GM19238 (cell line): ENCODE measurements at regions not wholly inside any gene's neighbourhood (a gene's known extent, or its start where the extent isn't known, plus 50 kb on each side); places are given as distances from the start of the nearest gene placed in this dataset.

Experiments
- DNase-seq: peaks from one replicate; pipeline ENCODE4 v3.0.0; 2011; ENCODE audit warnings: low spot score; ENCODE audit not compliant: insufficient read length

GRCh38 chr4:45647823-45648222, 476.0 kb downstream of the GABRG1 start:
- DNase-seq, result no peak

DNA sequence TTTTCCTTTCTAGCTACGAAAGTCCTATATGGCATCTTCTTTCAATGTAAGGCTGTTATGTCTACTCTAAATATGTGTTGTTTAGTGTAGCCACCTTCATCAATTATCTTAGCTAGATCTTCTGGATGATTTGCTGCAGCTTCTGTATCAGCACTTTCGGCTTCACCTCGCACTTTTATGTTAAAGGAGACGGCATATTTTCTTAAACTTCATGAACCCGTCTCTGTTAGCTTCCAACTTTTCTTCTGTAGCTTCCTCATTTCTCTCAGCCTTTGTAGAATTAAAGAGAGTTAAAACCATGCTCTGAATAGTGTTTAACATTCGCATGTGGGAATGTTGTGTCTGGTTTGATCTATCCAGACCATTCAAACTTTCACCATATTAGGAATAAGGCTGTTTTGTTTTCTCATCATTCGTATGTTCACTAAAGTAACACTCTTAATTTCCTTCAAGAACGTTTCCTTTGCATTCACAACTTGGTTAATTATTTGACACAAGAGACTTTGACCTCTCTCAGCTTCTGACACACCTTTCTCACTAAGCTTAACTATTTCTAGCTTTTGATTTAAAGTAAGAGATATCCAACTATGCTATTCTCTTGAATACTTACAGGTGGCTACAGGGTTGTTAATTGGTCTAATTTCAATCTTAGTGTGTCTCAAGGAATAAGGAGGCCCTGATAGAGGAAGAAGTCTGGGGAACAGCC, 476.8 kb downstream of the GABRG1 start:
- DNase-seq, result no peak

- no peak for DNase-seq
These were observed 483.6 kb downstream of the GABRG1 start for GRCh38 chr4:45640281-45640680.

DNA sequence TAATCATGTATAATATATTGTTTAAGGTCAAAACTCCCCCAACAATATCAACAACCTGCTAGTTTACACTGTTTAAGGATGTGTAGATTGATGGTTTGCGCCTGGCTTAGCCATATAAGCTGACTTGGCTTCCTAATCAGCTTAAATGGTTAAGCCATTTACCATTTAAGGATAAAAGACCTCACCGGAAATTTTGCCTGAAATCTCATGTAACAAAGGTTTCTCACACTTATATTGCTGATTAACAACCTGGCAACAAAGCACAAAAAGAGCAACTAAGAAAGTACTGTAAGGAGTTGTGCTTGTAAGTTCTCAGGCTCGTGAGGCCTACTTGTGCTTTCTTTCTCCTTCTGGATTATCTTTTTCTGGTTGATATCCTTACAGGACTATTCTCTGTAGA, 485.2 kb downstream of the GABRG1 start:
- no peak for DNase-seq

DNA sequence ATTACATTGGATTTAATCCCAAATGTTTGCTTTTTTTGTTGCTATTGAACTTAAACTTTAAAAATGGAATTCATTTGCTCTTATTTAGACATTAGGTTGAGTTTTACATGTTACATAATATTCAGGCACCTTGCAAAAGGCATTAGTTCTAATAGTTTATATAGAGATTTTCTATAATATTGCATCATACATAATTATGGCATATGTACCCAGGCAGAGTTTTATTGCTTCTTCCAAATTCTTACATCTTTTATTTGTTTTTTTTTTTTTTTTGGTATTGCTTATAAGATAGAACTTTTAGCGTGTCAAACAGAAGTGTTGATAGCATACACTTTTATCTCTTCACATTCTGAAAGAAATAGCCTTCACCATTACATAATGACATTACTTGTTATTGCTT, 487.7 kb downstream of the GABRG1 start:
- DNase-seq, result no peak

GRCh38 chr4:45629717-45630116, 494.1 kb downstream of the GABRG1 start:
- DNase-seq, result no peak

- no peak for DNase-seq
These were observed 501.9 kb downstream of the GABRG1 start for GRCh38 chr4:45621971-45622370.

- DNase-seq, result no peak
These were observed 503.0 kb downstream of the GABRG1 start for GRCh38 chr4:45620808-45621207.

DNA sequence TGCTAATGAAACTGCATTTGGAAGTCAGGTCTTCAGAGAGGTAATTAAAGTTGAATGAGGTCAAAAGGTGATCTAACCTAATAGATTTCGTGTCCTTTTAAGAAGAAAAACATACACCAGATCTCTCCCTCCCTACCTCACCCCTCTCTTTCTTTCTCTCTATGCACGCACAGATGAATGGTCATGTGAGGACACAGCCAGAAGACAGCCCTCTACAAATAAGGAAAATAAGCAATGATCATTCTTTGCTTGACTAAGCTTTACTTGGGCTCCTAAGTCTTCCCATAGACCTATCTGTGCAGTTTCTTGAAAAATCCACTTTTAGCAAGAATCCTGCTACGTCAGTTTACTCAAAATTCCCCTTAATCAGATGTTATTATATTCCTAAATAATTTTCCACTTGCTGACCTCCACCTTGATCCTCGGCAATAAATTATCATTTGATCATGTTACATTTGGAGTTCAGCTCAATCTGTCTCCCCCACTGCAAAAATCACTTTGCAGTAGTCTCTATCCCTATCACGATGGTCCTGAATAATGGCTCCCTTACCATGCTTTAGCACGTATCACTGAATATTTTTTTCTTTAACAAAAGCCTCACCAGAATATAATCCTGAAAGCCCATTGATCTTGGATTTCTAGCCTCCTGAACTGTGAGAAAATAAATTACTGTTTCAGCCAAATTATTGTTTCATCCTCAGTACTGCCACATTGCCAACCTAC, 527.3 kb downstream of the GABRG1 start:
- DNase-seq, result no peak

- no peak for DNase-seq
These were observed 543.5 kb downstream of the GABRG1 start for GRCh38 chr4:45580334-45580733.

- DNase-seq, result no peak
These were observed 545.0 kb downstream of the GABRG1 start for GRCh38 chr4:45578874-45579273.

- no peak for DNase-seq
These were observed 547.6 kb downstream of the GABRG1 start for GRCh38 chr4:45576275-45576674.

DNA sequence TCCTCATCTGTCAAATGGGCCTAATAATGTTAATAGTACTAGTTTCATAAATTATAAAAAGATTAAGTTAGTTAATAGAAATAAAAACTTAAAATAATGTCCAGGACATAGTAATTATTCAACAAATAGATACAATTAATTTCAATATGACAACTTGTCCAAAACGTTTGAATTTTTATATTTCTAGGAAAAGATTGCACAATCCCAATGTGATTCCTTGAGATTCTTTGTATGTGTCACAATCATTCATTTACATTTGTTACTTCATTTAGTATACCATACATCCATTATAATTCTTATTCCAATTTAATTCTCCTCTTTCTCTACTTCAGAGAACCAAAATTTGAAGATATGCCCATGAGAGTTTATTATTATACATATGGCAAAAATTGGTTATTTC, 554.2 kb downstream of the GABRG1 start:
- DNase-seq, result no peak

DNA sequence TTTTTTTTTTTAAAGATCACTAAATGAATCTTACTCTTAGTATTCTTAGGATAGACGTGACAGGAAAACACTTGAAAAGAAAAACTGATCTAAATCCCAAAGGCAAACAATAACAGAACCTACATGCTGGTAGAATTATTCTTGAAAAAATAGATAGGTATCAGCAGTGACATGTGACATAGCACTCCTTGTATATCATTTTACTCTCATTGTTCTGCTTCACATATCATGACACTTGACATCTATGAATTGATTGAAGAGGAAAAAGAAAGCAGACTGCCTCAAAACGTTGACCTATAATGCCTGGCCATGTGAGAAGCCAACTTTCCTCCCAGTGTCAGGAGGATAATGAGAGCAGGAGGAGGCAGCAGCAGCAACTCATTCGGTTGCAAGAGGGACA, 555.2 kb downstream of the GABRG1 start:
- no peak for DNase-seq

GRCh38 chr4:45566896-45567603, 556.8 kb downstream of the GABRG1 start:
- no peak for DNase-seq

DNA sequence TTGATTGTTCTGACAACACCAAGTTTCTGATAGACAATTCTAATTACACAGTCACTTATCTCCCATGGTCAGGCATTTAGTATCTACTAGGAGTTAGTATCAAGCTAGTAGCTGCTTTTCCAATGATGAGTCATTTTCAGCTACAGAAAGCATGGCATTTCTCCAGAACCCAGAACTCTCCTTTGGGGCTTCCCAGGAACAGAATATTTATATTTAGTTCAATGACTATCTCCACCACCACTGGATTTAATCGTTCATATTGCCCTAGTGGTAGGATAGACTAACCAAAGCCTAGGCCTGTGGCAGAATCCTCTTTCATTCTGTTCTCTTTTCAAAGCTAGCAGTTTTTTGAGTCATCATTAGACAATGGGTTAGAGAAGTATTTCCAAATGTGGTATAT, 569.4 kb downstream of the GABRG1 start:
- no peak for DNase-seq

- no peak for DNase-seq
These were observed 573.0 kb downstream of the GABRG1 start for GRCh38 chr4:45550766-45551366.

- DNase-seq, result no peak
These were observed 584.6 kb downstream of the GABRG1 start for GRCh38 chr4:45539142-45539814.

GRCh38 chr4:45530498-45530897, 593.4 kb downstream of the GABRG1 start:
- DNase-seq, result no peak

- no peak for DNase-seq
These were observed 596.7 kb downstream of the GABRG1 start for GRCh38 chr4:45527160-45527559.

DNA sequence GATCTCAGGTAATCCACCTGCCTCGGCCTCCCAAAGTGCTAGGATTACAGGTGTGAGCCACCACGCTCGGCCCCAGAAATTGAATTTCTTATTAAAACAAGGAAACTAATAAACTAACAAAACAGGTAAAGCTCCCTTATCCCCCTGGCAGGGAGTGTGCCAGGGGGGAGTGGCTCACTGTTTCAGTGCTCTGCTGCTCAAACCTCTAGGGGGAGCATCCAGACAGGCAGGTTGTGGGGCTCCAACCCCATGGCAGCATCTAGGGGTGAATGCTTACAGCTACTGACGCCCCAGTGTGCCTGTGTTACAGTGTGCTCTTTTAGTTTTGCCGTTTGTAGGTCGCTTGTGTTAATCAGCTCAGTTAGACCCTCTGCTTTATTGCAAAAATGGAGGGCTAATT, 605.0 kb downstream of the GABRG1 start:
- DNase-seq, result no peak

- DNase-seq, result no peak
These were observed 621.4 kb downstream of the GABRG1 start for GRCh38 chr4:45502471-45502870.
